ENCODE measurements at regions not wholly inside any gene's neighbourhood (a gene's known extent, or its start where the extent isn't known, plus 50 kb on each side); places are given as distances from the start of the nearest gene placed in this dataset.

GRCh38 chr1:229013981-229014380, 256.9 kb upstream of the RAB4A start:
- TF ChIP-seq ZFX (IDR thresholded peaks at IDR 0.05) = no peak
- TF ChIP-seq CTCF (conservative IDR thresholded peaks at IDR 0.05) = no peak

All from C4-2B (cell line).